LNCaP clone FGC (cell line): ENCODE measurements at regions not wholly inside any gene's neighbourhood (a gene's known extent, or its start where the extent isn't known, plus 50 kb on each side); places are given as distances from the start of the nearest gene placed in this dataset.

Source experiments
- DNase-seq: peaks from one replicate; pipeline ENCODE4 v3.0.0-alpha.2; 2011; ENCODE audit warnings: low read depth
- H3K4me3 ChIP-seq: 2 replicates; pipeline ENCODE4 v1.5.1; 2011; ENCODE audit warnings: mild to moderate bottlenecking, low read depth, low read length, control low read depth
- TF ChIP-seq, protein P1 (sequence below): IDR thresholded peaks from 2 replicates; pipeline ENCODE4 v1.5.1; 2012; ENCODE audit warnings: mild to moderate bottlenecking; ENCODE audit not compliant: control insufficient read depth, insufficient read depth; ENCODE audit errors: extremely low read depth

DNA sequence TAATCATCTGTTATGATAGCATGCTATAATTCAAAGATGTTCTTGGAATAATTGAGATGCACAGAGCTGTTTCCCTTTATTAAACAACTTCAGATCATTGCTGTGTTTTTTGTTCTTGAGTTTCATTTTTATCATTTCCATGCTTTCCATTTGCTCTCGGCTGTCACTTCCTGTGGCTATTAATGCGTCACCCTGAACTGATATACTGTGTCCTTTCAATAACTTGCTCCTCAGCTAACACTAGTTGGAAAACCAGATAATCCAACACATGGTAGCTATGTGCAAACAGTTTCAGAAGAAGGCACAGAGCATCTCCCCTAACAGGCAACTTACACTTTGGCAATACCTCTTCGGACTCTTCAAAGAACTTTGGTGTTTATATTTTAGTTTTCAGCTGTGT lies 376.0 kb downstream of the GBA3 start:
- no peak for DNase-seq
- H3K4me3 ChIP-seq, result no peak overlapping the region
- TF ChIP-seq, protein P1, sequence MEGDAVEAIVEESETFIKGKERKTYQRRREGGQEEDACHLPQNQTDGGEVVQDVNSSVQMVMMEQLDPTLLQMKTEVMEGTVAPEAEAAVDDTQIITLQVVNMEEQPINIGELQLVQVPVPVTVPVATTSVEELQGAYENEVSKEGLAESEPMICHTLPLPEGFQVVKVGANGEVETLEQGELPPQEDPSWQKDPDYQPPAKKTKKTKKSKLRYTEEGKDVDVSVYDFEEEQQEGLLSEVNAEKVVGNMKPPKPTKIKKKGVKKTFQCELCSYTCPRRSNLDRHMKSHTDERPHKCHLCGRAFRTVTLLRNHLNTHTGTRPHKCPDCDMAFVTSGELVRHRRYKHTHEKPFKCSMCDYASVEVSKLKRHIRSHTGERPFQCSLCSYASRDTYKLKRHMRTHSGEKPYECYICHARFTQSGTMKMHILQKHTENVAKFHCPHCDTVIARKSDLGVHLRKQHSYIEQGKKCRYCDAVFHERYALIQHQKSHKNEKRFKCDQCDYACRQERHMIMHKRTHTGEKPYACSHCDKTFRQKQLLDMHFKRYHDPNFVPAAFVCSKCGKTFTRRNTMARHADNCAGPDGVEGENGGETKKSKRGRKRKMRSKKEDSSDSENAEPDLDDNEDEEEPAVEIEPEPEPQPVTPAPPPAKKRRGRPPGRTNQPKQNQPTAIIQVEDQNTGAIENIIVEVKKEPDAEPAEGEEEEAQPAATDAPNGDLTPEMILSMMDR, result no peak

DNA sequence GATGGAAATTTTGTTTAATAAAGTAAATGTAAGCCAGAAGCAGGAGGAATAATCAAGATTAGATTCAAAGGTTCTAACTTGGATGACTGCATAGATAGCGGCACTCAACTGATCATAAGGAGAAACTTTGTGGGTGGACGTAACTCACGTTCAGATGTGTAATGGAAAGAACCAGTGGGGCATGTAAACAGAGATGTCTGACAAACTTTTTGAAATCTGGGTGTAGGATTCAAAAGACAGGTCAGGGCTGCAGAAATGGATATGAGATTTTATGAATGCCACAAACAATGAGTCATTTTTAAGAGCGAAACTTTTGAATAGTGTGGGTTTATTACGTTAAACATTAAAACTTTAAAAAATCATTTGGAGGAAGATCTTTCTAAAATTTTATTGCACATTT lies 375.6 kb downstream of the GBA3 start:
- TF ChIP-seq, protein P1, result no peak
- no peak overlapping the region for H3K4me3 ChIP-seq
- no peak for DNase-seq

GRCh38 chr4:23062188-23062587 lies 369.5 kb downstream of the GBA3 start:
- DNase-seq, result no peak
- TF ChIP-seq, protein P1, result no peak
- H3K4me3 ChIP-seq, result no peak overlapping the region

DNA sequence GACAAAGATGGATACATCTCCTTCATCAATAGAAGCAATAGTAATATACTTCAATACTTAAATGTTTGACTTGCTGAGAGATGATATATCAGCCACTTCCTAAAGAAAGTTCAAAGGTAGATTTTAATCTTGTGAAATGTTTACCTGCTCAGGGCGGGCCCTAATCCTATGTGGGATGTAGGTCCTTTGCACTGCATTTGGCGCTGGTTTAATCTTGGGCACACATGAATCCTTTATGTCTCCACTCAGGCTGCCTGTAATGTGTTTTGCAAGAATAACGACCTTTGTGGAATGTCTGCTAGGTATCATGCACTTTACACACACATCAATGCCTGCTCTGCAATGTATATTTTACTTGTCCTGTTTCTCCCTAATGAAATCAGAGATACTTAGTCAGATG lies 368.7 kb downstream of the GBA3 start:
- no peak for DNase-seq
- no peak overlapping the region for H3K4me3 ChIP-seq
- TF ChIP-seq, protein P1, result no peak

DNA sequence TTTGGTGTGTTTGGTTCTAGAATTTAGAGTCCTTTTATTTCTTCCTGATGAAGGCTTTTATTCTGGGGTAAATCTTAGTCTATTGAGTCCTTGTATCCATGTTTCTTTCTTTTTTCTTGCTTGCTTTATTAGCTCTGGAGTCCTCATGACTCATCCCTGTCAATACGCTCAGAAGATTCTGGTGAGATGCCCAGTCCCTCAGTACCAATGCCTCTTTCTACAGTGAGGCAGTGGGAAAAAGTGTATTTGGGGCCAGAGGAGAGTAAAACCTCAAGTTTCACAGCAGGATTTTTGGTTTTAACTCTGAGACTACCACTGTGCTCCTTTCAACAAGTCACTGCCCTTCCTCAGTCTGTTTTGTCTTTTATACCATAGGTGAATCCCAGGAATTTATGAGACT lies 368.0 kb downstream of the GBA3 start:
- no peak overlapping the region for H3K4me3 ChIP-seq
- no peak for DNase-seq
- TF ChIP-seq, protein P1, result no peak

GRCh38 chr4:23058165-23058776 lies 365.5 kb downstream of the GBA3 start:
- H3K4me3 ChIP-seq, result no peak overlapping the region
- no peak for DNase-seq
- TF ChIP-seq, protein P1, result no peak

DNA sequence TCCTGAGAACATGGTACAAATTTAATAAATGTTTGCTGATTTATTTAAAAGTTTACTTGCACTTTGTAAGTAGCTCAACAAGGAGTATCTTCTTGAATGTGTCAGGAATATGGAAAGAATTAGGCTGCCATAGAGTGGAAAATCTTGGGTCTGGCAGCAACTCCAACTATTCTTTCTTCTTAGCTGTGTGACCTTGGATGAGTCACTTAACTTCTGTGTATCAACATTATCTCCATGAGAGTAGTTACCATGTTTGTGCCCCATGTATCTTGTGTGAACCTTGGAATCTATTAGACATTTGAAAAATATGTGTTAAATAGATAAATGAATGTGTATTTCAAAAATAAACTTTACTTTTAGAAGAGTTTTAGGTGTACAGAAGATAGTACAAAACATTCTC lies 348.8 kb downstream of the GBA3 start:
- H3K4me3 ChIP-seq, result no peak overlapping the region
- TF ChIP-seq, protein P1, result no peak
- no peak for DNase-seq
